Activated naive CD8-positive, alpha-beta T cell treated with anti-CD3 and anti-CD28 coated beads, Interleukin-2, amount 50 U/mL, for 24 hours (primary cell): ENCODE measurements at regions not wholly inside any gene's neighbourhood (a gene's known extent, or its start where the extent isn't known, plus 50 kb on each side); places are given as distances from the start of the nearest gene placed in this dataset.

Experiments used
- ATAC-seq: fragments of 150-1000 bp; cut with Tn5 transposase; one replicate; pipeline ENCODE4 v1.10.0; 2021
- DNase-seq: peaks from one replicate; pipeline ENCODE4 v3.0.0; 2021
- H3K27ac Mint-ChIP-seq: one replicate; pipeline ENCODE4 v1.8.0; 2021; ENCODE audit warnings: mild to moderate bottlenecking, mixed read lengths
- H3K27me3 Mint-ChIP-seq: one replicate; pipeline ENCODE4 v1.8.0; 2021; ENCODE audit warnings: mixed read lengths
- H3K36me3 Mint-ChIP-seq: one replicate; pipeline ENCODE4 v1.8.0; 2021; ENCODE audit warnings: low read depth, mixed read lengths
- H3K4me1 Mint-ChIP-seq: one replicate; pipeline ENCODE4 v1.8.0; 2021; ENCODE audit warnings: mixed read lengths
- H3K4me3 Mint-ChIP-seq: one replicate; pipeline ENCODE4 v1.8.0; 2021; ENCODE audit warnings: mild to moderate bottlenecking, moderate library complexity, mixed read lengths
- H3K9me3 Mint-ChIP-seq: one replicate; pipeline ENCODE4 v1.8.0; 2021; ENCODE audit warnings: mixed read lengths

DNA sequence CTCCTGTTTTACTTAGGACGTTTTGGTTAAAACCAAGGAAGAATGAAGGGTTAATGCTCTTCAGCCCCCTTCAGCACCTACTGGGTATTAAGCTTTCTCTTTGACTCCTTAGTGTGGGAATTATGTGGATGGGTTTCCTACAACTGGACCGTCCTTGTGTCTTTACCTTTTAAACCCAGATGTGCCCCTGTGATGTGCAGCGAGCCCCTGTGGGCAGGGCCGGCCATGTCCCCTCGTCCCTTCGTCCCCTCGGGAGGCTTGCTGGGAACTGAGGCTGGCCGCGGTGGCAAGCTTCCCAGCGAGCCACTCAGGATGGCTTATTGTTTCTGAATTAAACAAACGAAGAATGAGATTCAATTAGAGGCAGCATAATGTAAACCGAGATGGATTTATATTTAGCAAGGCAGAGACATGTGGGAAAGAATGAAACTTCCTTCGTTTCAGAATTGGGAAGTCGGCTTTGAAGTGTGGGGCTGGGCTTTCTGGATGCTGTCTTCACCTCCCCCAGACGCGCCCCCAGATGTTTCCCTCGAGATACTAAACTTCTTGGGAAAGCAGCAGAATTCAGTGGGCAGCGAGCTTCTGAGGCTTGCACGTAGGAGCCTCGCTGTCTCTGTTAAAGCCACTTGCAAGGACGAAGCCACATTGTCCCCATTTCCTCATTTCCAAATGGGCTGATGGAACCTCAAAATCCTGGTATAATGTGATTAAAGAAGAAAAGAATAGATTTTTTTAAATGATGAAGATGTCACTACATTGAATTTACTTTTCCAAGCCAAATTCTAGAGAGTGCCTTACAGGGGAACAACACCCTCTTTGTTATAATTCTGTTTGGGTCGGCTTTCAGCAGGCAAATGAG lies 146.0 kb downstream of the VAPA start:
- Mint-ChIP-seq H3K27ac (no peak overlapping the region), H3K27me3 (peaks cover 3% of the 10 kb centered on the region), H3K4me1 (peaks cover 9% of the 10 kb centered on the region), H3K36me3 (no peaks in the 10 kb centered on the region), H3K9me3 (no peaks in the 10 kb centered on the region), H3K4me3 (no peak overlapping the region)
- no peak for DNase-seq
- no peak for ATAC-seq

DNA sequence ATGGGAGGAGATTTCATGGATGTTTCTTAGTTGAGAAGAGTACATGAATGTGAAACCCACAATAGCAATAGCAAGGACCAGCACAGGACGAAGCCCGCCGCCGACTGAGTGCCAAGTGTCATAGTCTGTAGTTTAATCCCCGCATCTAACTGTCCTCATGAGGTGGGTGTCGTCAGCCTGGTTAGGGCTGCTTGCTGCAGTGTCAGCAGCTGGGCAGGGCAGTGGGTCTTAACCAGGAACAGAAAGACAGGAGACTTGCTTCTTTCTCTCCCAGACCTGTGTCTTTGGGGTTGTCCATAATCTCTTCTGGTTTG lies 146.6 kb downstream of the VAPA start:
- no peak overlapping the region for H3K4me3 Mint-ChIP-seq
- H3K9me3 Mint-ChIP-seq = no peaks in the 10 kb centered on the region
- H3K4me1 Mint-ChIP-seq = peaks cover 9% of the 10 kb centered on the region
- DNase-seq (no peak), ATAC-seq (no peak)
- no peaks in the 10 kb centered on the region for H3K36me3 Mint-ChIP-seq
- no peak overlapping the region for H3K27ac Mint-ChIP-seq
- H3K27me3 Mint-ChIP-seq = peaks cover 3% of the 10 kb centered on the region

DNA sequence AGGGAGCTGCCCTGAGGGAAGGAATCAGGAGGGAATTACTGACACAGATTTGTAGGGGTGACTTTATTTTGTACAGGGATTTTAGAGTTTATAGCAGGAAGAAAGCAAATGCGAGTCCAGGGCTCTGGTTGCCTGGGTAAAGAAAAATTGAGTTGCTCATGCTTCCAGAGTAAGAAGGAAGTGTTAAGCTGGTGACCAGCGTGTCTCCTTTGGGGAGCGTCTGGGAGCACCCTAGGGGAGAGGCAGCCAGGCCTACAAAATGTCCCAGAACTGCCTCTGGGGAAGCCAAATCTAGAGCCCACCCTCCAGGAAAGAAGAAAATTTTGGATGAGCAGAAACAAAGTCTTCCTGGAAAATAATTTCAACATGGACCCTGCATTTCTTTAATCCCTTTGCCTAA lies 147.0 kb downstream of the VAPA start:
- peaks cover 3% of the 10 kb centered on the region for H3K27me3 Mint-ChIP-seq
- no peak overlapping the region for H3K27ac Mint-ChIP-seq
- peaks cover 9% of the 10 kb centered on the region for H3K4me1 Mint-ChIP-seq
- H3K9me3 Mint-ChIP-seq = no peaks in the 10 kb centered on the region
- ATAC-seq (no peak), DNase-seq (no peak)
- no peaks in the 10 kb centered on the region for H3K36me3 Mint-ChIP-seq
- no peak overlapping the region for H3K4me3 Mint-ChIP-seq

DNA sequence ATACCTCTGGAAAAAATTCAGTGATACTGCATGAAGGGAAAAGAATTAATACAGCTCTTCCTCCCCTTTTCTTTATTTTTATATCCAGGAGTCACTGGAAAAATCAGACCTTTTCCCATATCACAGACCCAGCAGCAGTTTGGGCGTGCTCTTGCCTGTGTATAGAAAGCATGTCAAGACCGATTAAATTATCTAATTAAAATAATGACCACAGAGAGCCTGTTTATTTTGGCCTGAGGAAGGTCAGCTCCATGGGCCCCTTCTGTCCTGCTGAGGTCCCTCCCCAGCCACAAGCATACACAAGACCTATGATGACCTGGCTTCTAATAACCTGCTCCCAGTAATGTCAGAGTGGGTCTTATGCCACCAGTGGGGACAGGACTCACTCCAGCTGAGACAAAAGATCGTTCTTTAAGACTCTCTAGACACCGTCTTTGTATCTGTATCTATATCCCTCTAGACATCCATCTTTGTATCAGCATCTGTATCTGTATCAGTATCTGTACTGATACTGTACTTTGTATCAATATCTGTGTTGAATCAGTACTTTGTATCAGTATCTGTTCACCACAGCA lies 147.8 kb downstream of the VAPA start:
- ATAC-seq = no peak
- Mint-ChIP-seq H3K27ac (no peak overlapping the region), H3K27me3 (peaks cover 4% of the 10 kb centered on the region), H3K4me3 (no peak overlapping the region), H3K9me3 (no peaks in the 10 kb centered on the region), H3K36me3 (no peaks in the 10 kb centered on the region), H3K4me1 (peaks cover 9% of the 10 kb centered on the region)
- DNase-seq = no peak

DNA sequence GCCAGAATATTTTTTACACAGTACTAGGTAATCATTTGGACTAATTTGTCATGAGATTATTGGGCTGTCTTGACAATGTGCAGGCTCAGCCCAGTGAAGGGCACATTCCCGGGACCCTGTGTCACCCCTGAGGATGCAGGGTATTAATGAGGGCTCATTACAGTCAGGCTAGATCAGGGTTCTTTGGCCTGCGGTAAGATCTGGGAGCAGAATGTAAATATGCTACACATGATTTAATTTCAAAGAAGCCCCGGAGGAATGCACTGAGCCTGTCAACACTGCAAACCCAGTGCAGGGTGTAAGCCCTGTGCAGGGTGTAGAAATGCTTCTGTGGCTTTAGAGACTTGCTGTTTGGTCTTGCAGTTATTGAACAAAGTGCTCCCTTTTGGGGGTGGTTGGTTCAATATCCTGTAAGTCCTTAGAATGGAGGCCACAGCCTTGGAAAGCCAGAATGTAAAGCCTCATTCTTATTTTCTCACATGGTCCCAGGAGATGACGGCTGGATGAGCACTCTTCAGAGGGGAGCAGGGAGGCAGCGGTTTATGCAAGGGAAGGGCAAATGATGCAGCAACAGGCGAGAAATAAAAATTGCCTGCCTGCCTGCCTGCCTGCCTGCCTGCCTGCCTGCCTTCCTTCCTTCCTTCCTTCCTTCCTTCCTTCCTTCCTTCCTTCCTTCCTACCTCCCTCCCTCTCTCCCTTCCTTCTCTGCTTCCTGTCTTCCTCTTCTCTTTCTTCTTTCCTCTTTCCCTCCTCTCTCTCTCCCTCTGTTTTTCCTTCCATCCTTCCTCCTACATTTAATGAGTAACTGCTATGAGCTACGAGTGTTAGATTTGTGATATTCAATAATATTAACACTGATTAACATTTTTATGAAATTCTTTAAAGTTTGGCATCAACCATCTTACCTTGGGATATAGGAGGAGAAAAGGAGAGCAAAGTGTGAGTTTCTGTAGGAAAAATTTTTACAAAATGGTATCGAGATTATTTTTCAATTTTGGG lies 148.8 kb downstream of the VAPA start:
- no peak overlapping the region for H3K27ac Mint-ChIP-seq
- peaks cover 8% of the 10 kb centered on the region for H3K4me1 Mint-ChIP-seq
- no peaks in the 10 kb centered on the region for H3K9me3 Mint-ChIP-seq
- no peak overlapping the region for H3K4me3 Mint-ChIP-seq
- no peaks in the 10 kb centered on the region for H3K36me3 Mint-ChIP-seq
- DNase-seq = no peak
- no peak for ATAC-seq
- peaks cover 4% of the 10 kb centered on the region for H3K27me3 Mint-ChIP-seq

DNA sequence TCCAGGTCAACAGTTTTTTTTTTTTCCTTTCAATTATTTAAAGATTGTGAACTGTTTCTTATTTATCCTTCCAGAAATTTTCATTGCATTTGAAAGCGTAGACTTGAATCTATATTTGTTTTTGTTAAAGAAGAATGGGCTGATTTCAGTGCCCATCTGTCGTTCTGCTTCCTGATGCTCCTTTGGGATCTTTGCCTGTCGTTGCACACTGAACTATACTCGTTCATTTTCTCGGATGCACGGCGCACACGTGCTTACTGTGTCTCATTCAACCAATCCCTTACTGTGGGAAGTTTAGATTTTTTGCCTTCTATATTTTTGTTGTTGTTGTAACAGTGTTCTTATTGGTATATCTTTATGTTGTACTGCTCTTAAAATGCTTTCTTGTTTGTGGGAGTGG lies 149.7 kb downstream of the VAPA start:
- H3K36me3 Mint-ChIP-seq = no peaks in the 10 kb centered on the region
- H3K9me3 Mint-ChIP-seq = no peaks in the 10 kb centered on the region
- H3K4me3 Mint-ChIP-seq = no peak overlapping the region
- H3K27ac Mint-ChIP-seq = no peak overlapping the region
- H3K4me1 Mint-ChIP-seq = peaks cover under 1% of the 10 kb centered on the region
- DNase-seq = no peak
- ATAC-seq = no peak
- peaks cover 4% of the 10 kb centered on the region for H3K27me3 Mint-ChIP-seq

DNA sequence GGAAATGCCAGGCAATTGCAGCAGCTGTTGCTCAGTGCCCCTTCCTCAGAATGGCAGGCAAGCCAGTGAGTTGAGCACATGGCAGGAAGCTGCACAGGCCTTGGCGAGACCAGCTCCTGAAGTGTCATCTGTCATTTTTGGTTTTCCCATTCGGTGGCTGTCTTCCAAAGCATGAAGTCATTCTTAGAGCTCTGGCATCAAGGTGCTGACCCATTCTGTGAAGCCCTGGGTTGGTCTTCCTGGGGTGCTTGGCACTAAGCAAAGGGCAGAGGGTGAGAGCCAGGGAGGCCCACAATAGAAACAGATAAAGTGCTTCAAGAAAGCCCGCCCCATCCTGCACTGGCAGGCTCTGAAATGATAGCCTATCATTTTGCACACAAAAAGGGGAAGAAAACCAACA lies 150.5 kb downstream of the VAPA start:
- Mint-ChIP-seq H3K27me3 (peaks cover 4% of the 10 kb centered on the region), H3K4me3 (no peak overlapping the region), H3K4me1 (no peaks in the 10 kb centered on the region), H3K27ac (no peak overlapping the region), H3K36me3 (no peaks in the 10 kb centered on the region), H3K9me3 (no peaks in the 10 kb centered on the region)
- ATAC-seq (no peak), DNase-seq (no peak)

DNA sequence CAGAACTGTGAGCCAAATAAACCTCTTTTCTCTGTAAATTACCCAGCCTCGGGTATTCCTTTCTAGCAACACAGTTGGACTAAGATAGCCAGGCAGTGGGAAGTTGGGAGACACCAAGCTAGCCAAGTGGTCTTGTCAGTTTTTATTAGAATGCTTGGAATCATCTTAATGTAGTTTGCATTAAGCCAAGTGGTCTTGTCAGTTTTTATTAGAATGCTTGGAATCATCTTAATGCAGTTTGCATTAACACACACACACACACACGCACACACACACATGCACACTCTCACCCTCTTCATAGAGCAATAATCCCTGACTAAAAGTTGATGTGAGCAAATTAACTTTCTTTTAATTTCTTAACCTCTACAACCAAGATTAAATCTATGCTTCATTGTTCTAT lies 151.5 kb downstream of the VAPA start:
- H3K36me3 Mint-ChIP-seq = no peaks in the 10 kb centered on the region
- no peak overlapping the region for H3K27ac Mint-ChIP-seq
- no peaks in the 10 kb centered on the region for H3K9me3 Mint-ChIP-seq
- no peak overlapping the region for H3K4me3 Mint-ChIP-seq
- H3K27me3 Mint-ChIP-seq = peaks cover 4% of the 10 kb centered on the region
- DNase-seq = no peak
- H3K4me1 Mint-ChIP-seq = no peaks in the 10 kb centered on the region
- ATAC-seq = no peak

DNA sequence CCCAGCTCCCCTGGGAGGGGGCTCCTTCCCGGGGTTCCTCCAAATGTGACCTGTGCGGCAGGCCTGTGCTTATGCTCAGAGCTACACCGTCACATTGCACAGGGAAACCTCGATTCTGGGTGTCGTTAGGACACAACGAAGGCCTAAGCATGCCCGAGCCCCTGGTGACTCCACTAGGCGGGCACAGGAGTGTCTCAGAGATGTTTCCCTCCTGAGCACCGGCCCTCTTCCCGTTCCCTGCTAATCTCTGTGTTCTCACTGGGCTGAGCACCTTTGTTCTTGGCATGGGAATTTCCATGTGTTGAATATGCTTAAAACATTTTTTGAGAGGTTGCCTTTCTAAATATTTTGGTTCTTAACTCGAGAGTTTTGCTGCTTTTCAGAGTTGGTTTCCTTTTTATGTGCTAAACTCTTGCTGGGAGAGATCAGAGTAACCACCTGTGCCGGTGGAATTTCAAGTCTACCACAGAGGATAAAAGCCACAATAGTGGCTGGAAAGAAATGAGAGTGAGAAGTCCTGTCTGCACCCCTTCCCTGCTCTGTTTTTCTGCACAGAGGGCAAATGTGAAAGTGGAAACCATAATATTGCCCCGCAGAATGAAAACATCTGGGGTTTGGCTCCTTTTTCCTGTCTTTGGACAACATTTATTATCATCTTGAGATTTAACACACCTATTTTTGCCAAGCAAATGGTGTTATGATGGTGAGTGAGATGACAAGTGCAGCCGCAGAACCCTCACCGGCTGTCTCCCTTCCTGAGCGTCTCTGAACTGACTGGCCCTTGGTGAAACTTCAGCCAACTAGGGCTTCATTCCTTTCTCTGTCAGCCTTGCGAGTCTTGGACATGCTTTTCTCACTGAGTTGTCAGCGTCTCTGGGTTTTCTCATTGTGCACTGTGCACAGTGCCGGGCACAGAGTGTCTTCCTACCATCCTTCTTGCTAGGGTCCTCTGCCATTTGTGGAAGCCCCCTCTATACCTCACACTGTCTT lies 154.1 kb downstream of the VAPA start:
- no peaks in the 10 kb centered on the region for H3K36me3 Mint-ChIP-seq
- H3K27me3 Mint-ChIP-seq = peaks cover 2% of the 10 kb centered on the region
- H3K9me3 Mint-ChIP-seq = no peaks in the 10 kb centered on the region
- DNase-seq (no peak), ATAC-seq (no peak)
- H3K4me1 Mint-ChIP-seq = no peaks in the 10 kb centered on the region
- no peak overlapping the region for H3K27ac Mint-ChIP-seq
- H3K4me3 Mint-ChIP-seq = no peak overlapping the region

DNA sequence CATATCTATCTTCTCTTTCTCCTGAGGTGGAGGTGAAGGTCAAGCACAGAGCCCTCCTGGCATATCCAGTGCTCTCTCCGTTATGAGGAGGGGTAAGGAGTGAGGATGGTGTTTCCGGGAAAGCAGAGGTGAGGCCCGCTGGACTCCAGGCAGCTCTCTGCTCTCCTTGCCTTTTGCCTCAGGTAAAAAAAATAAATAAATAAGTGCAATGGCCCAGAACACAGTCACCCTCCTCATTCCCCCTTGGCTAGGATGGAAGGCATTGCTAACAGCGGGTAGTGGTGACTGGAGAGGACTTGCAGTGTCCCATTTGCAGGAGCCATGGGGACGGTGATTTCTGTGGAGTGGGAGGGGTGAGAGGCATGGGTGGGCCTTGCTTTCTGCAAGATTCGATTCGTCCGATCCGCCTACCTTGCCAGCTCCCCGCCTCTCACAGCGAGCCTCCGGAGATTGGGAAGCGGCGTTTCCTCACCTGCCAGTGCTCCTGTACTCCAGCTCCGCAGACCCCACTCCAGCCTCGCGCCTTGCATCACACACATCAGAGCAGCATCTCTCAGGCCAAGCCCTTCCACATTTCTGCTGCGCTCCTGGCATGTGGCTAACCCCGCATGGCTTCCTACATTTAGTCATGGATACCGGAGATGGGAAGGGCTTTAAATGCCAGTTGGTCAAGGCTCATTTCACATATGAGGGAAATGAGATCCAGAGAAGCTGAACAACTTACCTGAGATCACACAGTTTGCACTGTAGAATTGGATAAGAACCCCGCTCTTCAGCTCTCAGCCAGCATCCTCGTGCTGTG lies 155.2 kb downstream of the VAPA start:
- ATAC-seq = no peak
- no peak overlapping the region for H3K27ac Mint-ChIP-seq
- peaks cover 1% of the 10 kb centered on the region for H3K27me3 Mint-ChIP-seq
- DNase-seq = no peak
- no peak overlapping the region for H3K4me3 Mint-ChIP-seq
- peaks cover 2% of the 10 kb centered on the region for H3K4me1 Mint-ChIP-seq
- H3K9me3 Mint-ChIP-seq = no peaks in the 10 kb centered on the region
- no peaks in the 10 kb centered on the region for H3K36me3 Mint-ChIP-seq

DNA sequence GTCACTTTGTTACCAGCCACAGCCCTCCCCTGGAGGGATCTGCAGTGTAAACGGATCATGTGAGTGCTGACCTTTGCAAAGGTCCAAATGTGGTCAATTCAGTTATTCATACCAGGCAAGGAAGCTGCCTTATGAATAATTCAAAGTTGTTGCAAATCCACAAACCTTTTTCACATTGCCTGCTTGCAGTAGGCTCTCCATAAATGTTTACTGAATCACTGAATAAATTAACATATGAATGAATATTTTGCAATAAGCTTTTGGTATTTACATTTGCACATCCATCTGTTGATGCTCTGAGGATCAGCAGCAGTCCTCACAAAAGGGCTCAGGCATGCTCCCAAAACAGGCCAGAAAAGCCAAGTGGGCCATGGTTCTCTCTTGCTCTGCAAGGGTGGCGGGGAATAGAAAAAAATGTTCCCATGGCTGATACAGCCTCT lies 156.8 kb downstream of the VAPA start:
- Mint-ChIP-seq H3K9me3 (no peaks in the 10 kb centered on the region), H3K27me3 (peaks cover 1% of the 10 kb centered on the region), H3K27ac (no peak overlapping the region), H3K4me1 (peaks cover 5% of the 10 kb centered on the region), H3K36me3 (no peaks in the 10 kb centered on the region), H3K4me3 (no peak overlapping the region)
- ATAC-seq = no peak
- no peak for DNase-seq

DNA sequence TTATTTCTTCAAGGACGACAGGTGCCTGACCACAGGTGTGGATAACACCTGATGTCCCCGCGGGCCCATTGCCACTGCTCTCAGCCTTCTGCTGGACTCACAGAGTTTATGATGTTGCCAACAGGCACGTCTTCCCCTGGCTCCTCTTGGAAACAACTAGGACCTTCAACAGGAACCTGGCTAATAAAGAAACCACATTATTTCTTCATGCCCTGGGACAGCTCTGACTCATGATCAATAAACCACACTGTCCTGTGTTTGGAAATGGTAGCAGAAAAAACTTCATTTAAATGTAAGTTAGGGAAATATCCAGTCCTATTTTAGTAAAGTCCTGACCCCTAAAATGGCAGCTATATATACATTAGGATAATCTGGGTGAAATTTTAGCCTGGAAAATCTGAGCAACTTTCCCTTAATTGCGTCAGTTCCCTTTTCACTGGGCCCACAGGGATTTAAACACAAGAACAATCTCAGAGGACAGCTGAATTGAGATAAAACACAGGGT lies 158.9 kb downstream of the VAPA start:
- H3K4me3 Mint-ChIP-seq = no peak overlapping the region
- no peaks in the 10 kb centered on the region for H3K27me3 Mint-ChIP-seq
- no peaks in the 10 kb centered on the region for H3K36me3 Mint-ChIP-seq
- H3K9me3 Mint-ChIP-seq = no peaks in the 10 kb centered on the region
- no peak for ATAC-seq
- H3K4me1 Mint-ChIP-seq = peaks cover 5% of the 10 kb centered on the region
- DNase-seq = no peak
- H3K27ac Mint-ChIP-seq = no peak overlapping the region

DNA sequence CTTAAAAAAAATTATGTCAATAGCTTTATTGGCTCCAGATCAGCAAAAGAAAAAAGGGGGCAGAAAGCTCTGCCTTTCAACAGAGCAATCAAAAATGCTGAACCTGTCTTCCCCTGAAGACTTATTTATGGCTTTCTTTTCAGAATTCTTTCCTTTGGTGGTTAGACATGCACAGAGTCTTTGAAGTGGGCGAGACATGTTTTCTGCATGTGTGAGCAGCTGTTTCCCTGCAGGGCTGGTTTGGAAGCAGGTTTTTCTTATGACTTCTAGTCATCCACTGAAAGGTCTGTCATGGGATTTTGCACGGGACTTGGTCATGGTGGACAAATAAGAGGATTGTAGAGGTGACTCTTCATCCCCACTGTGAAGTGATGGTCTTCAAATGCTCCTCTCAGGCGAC lies 160.3 kb downstream of the VAPA start:
- H3K9me3 Mint-ChIP-seq = no peaks in the 10 kb centered on the region
- no peak overlapping the region for H3K4me3 Mint-ChIP-seq
- no peak for ATAC-seq

More for the DNA sequence above, 160.3 kb downstream of the VAPA start:
- DNase-seq = no peak
- no peak overlapping the region for H3K27ac Mint-ChIP-seq
- no peaks in the 10 kb centered on the region for H3K27me3 Mint-ChIP-seq
- H3K4me1 Mint-ChIP-seq = peaks cover 5% of the 10 kb centered on the region
- H3K36me3 Mint-ChIP-seq = no peaks in the 10 kb centered on the region
